CD4-positive, alpha-beta T cell (primary cell): ENCODE measurements at regions not wholly inside any gene's neighbourhood (a gene's known extent, or its start where the extent isn't known, plus 50 kb on each side); places are given as distances from the start of the nearest gene placed in this dataset.

Experiments used
- ATAC-seq: fragments of 200-7000 bp; cut with Tn5 transposase; one replicate; pipeline ENCODE4 v1.10.0; 2022; ENCODE audit warnings: mild to moderate bottlenecking; ENCODE audit not compliant: poor library complexity
- CTCF ChIA-PET: fragments of 350-600 bp; sonication (Branson Sonifier 250); formaldehyde crosslinking; loops from one replicate; lab custom pipeline; 2021; ENCODE audit warnings: antibody characterized with exemption, inconsistent platforms; lab: Charles Lee
- POLR2A ChIA-PET: fragments of 350-600 bp; sonication (Branson Sonifier 250); formaldehyde crosslinking; loops from one replicate; lab custom pipeline; 2021; ENCODE audit warnings: antibody characterized with exemption, inconsistent platforms; lab: Charles Lee
- DNase-seq, 14 experiments: peaks; one replicate each; pipeline ENCODE4 v3.0.0-alpha.2; 2013 to 2020; ENCODE audit warnings: mixed read lengths in 2 of 14
- H3K27ac ChIP-seq, 2 donors: one replicate each; pipeline versions ENCODE4 v1.5.1 to v1.7.0; 2013; ENCODE audit warnings: low read length in 2 of 2, low read depth in 1 of 2, mild to moderate bottlenecking in 1 of 2
- H3K27me3 ChIP-seq, 2 experiments: 1 replicate in 1 of 2; 2 replicates in 1 of 2; pipeline versions ENCODE4 v1.6.1 to v1.7.0; 2013; ENCODE audit warnings: low read length in 2 of 2, control low read depth in 1 of 2, mild to moderate bottlenecking in 1 of 2, moderate library complexity in 1 of 2; ENCODE audit not compliant: insufficient read depth in 2 of 2, control insufficient read depth in 1 of 2
- H3K36me3 ChIP-seq: one replicate; pipeline ENCODE4 v1.6.1; 2013; ENCODE audit warnings: low read length, control low read depth; ENCODE audit not compliant: insufficient read depth
- H3K4me1 ChIP-seq: one replicate; pipeline ENCODE4 v1.6.1; 2013; ENCODE audit warnings: low read length, control low read depth; ENCODE audit not compliant: insufficient read depth
- H3K4me3 ChIP-seq: one replicate; pipeline ENCODE4 v1.5.1; 2013; ENCODE audit warnings: mild to moderate bottlenecking, low read length, moderate library complexity
- H3K9me3 ChIP-seq, 2 experiments: 1 replicate in 1 of 2; 2 replicates in 1 of 2; pipeline versions ENCODE4 v1.6.1 to v1.7.0; 2013; ENCODE audit warnings: low read length in 2 of 2, mild to moderate bottlenecking in 2 of 2, control low read depth in 1 of 2, moderate library complexity in 1 of 2; ENCODE audit not compliant: control insufficient read depth in 1 of 2, insufficient read depth in 1 of 2
- H3K27ac Mint-ChIP-seq: one replicate; pipeline ENCODE4 v1.8.0; 2020; ENCODE audit warnings: mixed read lengths
- H3K27me3 Mint-ChIP-seq: one replicate; pipeline ENCODE4 v1.8.0; 2021; ENCODE audit warnings: mixed read lengths
- H3K36me3 Mint-ChIP-seq: one replicate; pipeline ENCODE4 v1.8.0; 2021; ENCODE audit warnings: low read depth, mixed read lengths
- H3K4me1 Mint-ChIP-seq: one replicate; pipeline ENCODE4 v1.8.0; 2021; ENCODE audit warnings: low read depth, mixed read lengths
- H3K4me3 Mint-ChIP-seq: one replicate; pipeline ENCODE4 v1.8.0; 2020; ENCODE audit warnings: mild to moderate bottlenecking, mixed read lengths
- H3K9me3 Mint-ChIP-seq: one replicate; pipeline ENCODE4 v1.8.0; 2020; ENCODE audit warnings: mixed read lengths
- CTCF ChIP-seq: fragments of 200-600 bp; IDR thresholded peaks from one replicate; pipeline ENCODE4 v1.8.0; 2022; ENCODE audit warnings: antibody characterized with exemption, mild to moderate bottlenecking
- intact Hi-C, 2 experiments: fragments of 100-400 bp; cut with DNase I in 1 of 2; cut with micrococcal nuclease in 1 of 2; formaldehyde crosslinking; loops; one replicate each; pipeline versions ENCODE4 v1.15.1 to v1.9.0; 2023 to 2025; cut with DNase I, micrococcal nuclease

GRCh38 chr3:63753995-63754394 lies 65.1 kb upstream of the C3orf49 start:
- intact Hi-C loops = no loop called here
- POLR2A ChIA-PET = no interaction called here

GRCh38 chr3:63762180-63762579 lies 56.9 kb upstream of the C3orf49 start:
- no peaks in the 10 kb centered on the region for H3K36me3 ChIP-seq
- no peaks in the 10 kb centered on the region for H3K36me3 Mint-ChIP-seq
- H3K9me3 ChIP-seq = no peaks in the 10 kb centered on the region
- H3K27ac ChIP-seq = no peak overlapping the region
- ChIA-PET POLR2A (no interaction called here), CTCF (no interaction called here)
- no peak for ATAC-seq
- no peak overlapping the region for H3K4me3 Mint-ChIP-seq
- TF ChIP-seq CTCF = no peak
- H3K27ac Mint-ChIP-seq = no peak overlapping the region
- no peaks in the 10 kb centered on the region for H3K4me1 Mint-ChIP-seq
- no peaks in the 10 kb centered on the region for H3K9me3 Mint-ChIP-seq
- peaks cover 12% of the 10 kb centered on the region for H3K27me3 Mint-ChIP-seq
- no peaks in the 10 kb centered on the region for H3K4me1 ChIP-seq
- intact Hi-C loops = no loop called here
- no peak for DNase-seq
- H3K4me3 ChIP-seq = no peak overlapping the region
- no peaks in the 10 kb centered on the region for H3K27me3 ChIP-seq

More at GRCh38 chr3:63753995-63754394, 65.1 kb upstream of the C3orf49 start:
- Histone ChIP-seq H3K27ac (no peak overlapping the region), H3K4me3 (no peak overlapping the region), H3K27me3 (no peaks in the 10 kb centered on the region), H3K36me3 (no peaks in the 10 kb centered on the region), H3K9me3 (no peaks in the 10 kb centered on the region), H3K4me1 (no peaks in the 10 kb centered on the region)
- DNase-seq = no peak
- H3K4me3 Mint-ChIP-seq = no peak overlapping the region
- no peak for ATAC-seq
- H3K9me3 Mint-ChIP-seq = no peaks in the 10 kb centered on the region
- CTCF ChIA-PET = no interaction called here
- H3K27ac Mint-ChIP-seq = no peak overlapping the region
- no peaks in the 10 kb centered on the region for H3K4me1 Mint-ChIP-seq
- no peaks in the 10 kb centered on the region for H3K27me3 Mint-ChIP-seq
- no peak for TF ChIP-seq CTCF
- H3K36me3 Mint-ChIP-seq = no peaks in the 10 kb centered on the region

- Mint-ChIP-seq H3K36me3 (no peaks in the 10 kb centered on the region), H3K9me3 (no peaks in the 10 kb centered on the region), H3K27me3 (peaks cover 12% of the 10 kb centered on the region), H3K4me3 (no peak overlapping the region), H3K4me1 (no peaks in the 10 kb centered on the region), H3K27ac (no peak overlapping the region)
- H3K36me3 ChIP-seq = no peaks in the 10 kb centered on the region
- no peaks in the 10 kb centered on the region for H3K4me1 ChIP-seq
- H3K27me3 ChIP-seq = no peaks in the 10 kb centered on the region
- ATAC-seq (no peak), DNase-seq (no peak)
- POLR2A ChIA-PET = no interaction called here
- H3K4me3 ChIP-seq = no peak overlapping the region
- CTCF ChIA-PET = no interaction called here
- no peaks in the 10 kb centered on the region for H3K9me3 ChIP-seq
- no peak overlapping the region for H3K27ac ChIP-seq
- intact Hi-C loops = no loop called here
- no peak for TF ChIP-seq CTCF
Observed at GRCh38 chr3:63762934-63763550, 56.1 kb upstream of the C3orf49 start.
